ENCODE measurements at regions not wholly inside any gene's neighbourhood (a gene's known extent, or its start where the extent isn't known, plus 50 kb on each side); places are given as distances from the start of the nearest gene placed in this dataset.
"Not testable (repeated sequence)": the region's sequence is repeated elsewhere in the genome, so short reads cannot be mapped to it uniquely, and the experiment has no call there.

GRCh38 chr7:113582471-113582870 is 336.3 kb downstream of the PPP1R3A start:
- DNase-seq = no peak

- DNase-seq = not testable (repeated sequence)
These were observed 355.6 kb downstream of the PPP1R3A start for GRCh38 chr7:113563257-113563656.

- DNase-seq = no peak
These were observed 356.0 kb downstream of the PPP1R3A start for GRCh38 chr7:113562801-113563200.

GRCh38 chr7:113562242-113562641 is 356.6 kb downstream of the PPP1R3A start:
- DNase-seq = no peak

- DNase-seq = no peak
These were observed 357.4 kb downstream of the PPP1R3A start for GRCh38 chr7:113561446-113561845.

GRCh38 chr7:113550966-113551365 is 367.8 kb downstream of the PPP1R3A start:
- DNase-seq = no peak

- no peak for DNase-seq
These were observed 370.2 kb downstream of the PPP1R3A start for GRCh38 chr7:113548561-113548960.

GRCh38 chr7:113548137-113548536 is 370.7 kb downstream of the PPP1R3A start:
- DNase-seq = no peak

- no peak for DNase-seq
These were observed 397.3 kb downstream of the PPP1R3A start for GRCh38 chr7:113521468-113521867.

- DNase-seq = no peak
These were observed 399.3 kb downstream of the PPP1R3A start for GRCh38 chr7:113519472-113519871.

GRCh38 chr7:113504691-113505090 is 386.3 kb upstream of the SMIM30 start:
- no peak for DNase-seq

GRCh38 chr7:113504142-113504541 is 385.8 kb upstream of the SMIM30 start:
- no peak for DNase-seq

- DNase-seq = not testable (repeated sequence)
These were observed 378.2 kb upstream of the SMIM30 start for GRCh38 chr7:113496586-113496985.

- DNase-seq = not testable (repeated sequence)
These were observed 376.6 kb upstream of the SMIM30 start for GRCh38 chr7:113494797-113495566.

- no peak for DNase-seq
These were observed 373.0 kb upstream of the SMIM30 start for GRCh38 chr7:113491305-113491704.

- no peak for DNase-seq
These were observed 369.8 kb upstream of the SMIM30 start for GRCh38 chr7:113487925-113488731.

GRCh38 chr7:113486548-113486947 is 368.2 kb upstream of the SMIM30 start:
- no peak for DNase-seq

- DNase-seq = no peak
These were observed 365.3 kb upstream of the SMIM30 start for GRCh38 chr7:113483657-113484056.

GRCh38 chr7:113480537-113480936 is 362.2 kb upstream of the SMIM30 start:
- no peak for DNase-seq

GRCh38 chr7:113464096-113464855 is 345.9 kb upstream of the SMIM30 start:
- no peak for DNase-seq

GRCh38 chr7:113460067-113460466 is 341.7 kb upstream of the SMIM30 start:
- no peak for DNase-seq

- no peak for DNase-seq
These were observed 338.2 kb upstream of the SMIM30 start for GRCh38 chr7:113456533-113456932.

GRCh38 chr7:113454597-113455169 is 336.3 kb upstream of the SMIM30 start:
- no peak for DNase-seq
